ENCODE measurements at regions not wholly inside any gene's neighbourhood (a gene's known extent, or its start where the extent isn't known, plus 50 kb on each side); places are given as distances from the start of the nearest gene placed in this dataset.

DNA sequence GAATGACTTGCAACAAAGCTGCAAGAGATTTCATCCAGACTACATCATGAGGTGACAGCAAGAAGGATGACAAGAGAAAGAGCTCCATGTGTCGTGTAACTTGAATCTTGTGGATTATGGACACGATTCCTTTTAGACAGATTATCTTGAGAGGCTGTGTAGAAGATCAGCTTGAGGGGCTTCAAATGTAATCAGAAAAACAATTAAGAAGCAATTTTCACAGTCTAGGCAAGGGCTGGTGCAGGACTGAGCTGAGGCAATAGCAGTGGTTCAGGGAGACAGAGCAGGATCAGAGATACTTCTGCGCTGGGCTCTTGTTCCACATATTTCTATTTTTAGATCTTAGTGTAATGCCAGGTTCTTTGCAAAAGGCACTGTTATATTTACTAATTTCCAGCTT lies 253.0 kb upstream of the COBL start:
- TF ChIP-seq, protein P1, sequence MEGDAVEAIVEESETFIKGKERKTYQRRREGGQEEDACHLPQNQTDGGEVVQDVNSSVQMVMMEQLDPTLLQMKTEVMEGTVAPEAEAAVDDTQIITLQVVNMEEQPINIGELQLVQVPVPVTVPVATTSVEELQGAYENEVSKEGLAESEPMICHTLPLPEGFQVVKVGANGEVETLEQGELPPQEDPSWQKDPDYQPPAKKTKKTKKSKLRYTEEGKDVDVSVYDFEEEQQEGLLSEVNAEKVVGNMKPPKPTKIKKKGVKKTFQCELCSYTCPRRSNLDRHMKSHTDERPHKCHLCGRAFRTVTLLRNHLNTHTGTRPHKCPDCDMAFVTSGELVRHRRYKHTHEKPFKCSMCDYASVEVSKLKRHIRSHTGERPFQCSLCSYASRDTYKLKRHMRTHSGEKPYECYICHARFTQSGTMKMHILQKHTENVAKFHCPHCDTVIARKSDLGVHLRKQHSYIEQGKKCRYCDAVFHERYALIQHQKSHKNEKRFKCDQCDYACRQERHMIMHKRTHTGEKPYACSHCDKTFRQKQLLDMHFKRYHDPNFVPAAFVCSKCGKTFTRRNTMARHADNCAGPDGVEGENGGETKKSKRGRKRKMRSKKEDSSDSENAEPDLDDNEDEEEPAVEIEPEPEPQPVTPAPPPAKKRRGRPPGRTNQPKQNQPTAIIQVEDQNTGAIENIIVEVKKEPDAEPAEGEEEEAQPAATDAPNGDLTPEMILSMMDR (tag by site-specific recombination; IDR thresholded peaks at IDR 0.05) = no peak
- TF ChIP-seq, protein P2, sequence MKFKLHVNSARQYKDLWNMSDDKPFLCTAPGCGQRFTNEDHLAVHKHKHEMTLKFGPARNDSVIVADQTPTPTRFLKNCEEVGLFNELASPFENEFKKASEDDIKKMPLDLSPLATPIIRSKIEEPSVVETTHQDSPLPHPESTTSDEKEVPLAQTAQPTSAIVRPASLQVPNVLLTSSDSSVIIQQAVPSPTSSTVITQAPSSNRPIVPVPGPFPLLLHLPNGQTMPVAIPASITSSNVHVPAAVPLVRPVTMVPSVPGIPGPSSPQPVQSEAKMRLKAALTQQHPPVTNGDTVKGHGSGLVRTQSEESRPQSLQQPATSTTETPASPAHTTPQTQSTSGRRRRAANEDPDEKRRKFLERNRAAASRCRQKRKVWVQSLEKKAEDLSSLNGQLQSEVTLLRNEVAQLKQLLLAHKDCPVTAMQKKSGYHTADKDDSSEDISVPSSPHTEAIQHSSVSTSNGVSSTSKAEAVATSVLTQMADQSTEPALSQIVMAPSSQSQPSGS (tag by site-specific recombination; IDR thresholded peaks at IDR 0.05; ENCODE audit: low read depth) = no peak
- TF ChIP-seq, protein P3, sequence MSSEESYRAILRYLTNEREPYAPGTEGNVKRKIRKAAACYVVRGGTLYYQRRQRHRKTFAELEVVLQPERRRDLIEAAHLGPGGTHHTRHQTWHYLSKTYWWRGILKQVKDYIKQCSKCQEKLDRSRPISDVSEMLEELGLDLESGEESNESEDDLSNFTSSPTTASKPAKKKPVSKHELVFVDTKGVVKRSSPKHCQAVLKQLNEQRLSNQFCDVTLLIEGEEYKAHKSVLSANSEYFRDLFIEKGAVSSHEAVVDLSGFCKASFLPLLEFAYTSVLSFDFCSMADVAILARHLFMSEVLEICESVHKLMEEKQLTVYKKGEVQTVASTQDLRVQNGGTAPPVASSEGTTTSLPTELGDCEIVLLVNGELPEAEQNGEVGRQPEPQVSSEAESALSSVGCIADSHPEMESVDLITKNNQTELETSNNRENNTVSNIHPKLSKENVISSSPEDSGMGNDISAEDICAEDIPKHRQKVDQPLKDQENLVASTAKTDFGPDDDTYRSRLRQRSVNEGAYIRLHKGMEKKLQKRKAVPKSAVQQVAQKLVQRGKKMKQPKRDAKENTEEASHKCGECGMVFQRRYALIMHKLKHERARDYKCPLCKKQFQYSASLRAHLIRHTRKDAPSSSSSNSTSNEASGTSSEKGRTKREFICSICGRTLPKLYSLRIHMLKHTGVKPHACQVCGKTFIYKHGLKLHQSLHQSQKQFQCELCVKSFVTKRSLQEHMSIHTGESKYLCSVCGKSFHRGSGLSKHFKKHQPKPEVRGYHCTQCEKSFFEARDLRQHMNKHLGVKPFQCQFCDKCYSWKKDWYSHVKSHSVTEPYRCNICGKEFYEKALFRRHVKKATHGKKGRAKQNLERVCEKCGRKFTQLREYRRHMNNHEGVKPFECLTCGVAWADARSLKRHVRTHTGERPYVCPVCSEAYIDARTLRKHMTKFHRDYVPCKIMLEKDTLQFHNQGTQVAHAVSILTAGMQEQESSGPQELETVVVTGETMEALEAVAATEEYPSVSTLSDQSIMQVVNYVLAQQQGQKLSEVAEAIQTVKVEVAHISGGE (tag by site-specific recombination; conservative IDR thresholded peaks at IDR 0.05; ENCODE audit: low read depth) = no peak
- TF ChIP-seq, protein P4, sequence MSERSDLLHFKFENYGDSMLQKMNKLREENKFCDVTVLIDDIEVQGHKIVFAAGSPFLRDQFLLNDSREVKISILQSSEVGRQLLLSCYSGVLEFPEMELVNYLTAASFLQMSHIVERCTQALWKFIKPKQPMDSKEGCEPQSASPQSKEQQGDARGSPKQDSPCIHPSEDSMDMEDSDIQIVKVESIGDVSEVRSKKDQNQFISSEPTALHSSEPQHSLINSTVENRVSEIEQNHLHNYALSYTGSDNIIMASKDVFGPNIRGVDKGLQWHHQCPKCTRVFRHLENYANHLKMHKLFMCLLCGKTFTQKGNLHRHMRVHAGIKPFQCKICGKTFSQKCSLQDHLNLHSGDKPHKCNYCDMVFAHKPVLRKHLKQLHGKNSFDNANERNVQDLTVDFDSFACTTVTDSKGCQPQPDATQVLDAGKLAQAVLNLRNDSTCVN (tag by site-specific recombination; optimal IDR thresholded peaks at IDR 0.05) = no peak
- TF ChIP-seq, protein P5, sequence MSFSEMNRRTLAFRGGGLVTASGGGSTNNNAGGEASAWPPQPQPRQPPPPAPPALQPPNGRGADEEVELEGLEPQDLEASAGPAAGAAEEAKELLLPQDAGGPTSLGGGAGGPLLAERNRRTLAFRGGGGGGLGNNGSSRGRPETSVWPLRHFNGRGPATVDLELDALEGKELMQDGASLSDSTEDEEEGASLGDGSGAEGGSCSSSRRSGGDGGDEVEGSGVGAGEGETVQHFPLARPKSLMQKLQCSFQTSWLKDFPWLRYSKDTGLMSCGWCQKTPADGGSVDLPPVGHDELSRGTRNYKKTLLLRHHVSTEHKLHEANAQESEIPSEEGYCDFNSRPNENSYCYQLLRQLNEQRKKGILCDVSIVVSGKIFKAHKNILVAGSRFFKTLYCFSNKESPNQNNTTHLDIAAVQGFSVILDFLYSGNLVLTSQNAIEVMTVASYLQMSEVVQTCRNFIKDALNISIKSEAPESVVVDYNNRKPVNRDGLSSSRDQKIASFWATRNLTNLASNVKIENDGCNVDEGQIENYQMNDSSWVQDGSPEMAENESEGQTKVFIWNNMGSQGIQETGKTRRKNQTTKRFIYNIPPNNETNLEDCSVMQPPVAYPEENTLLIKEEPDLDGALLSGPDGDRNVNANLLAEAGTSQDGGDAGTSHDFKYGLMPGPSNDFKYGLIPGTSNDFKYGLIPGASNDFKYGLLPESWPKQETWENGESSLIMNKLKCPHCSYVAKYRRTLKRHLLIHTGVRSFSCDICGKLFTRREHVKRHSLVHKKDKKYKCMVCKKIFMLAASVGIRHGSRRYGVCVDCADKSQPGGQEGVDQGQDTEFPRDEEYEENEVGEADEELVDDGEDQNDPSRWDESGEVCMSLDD (tag by site-specific recombination; IDR thresholded peaks at IDR 0.05) = no peak
- TF ChIP-seq SP2 (tag by site-specific recombination; IDR thresholded peaks at IDR 0.05) (no peak), ZNF423 (tag by site-specific recombination; IDR thresholded peaks at IDR 0.05) (no peak), ZFP3 (tag by site-specific recombination; IDR thresholded peaks at IDR 0.05; ENCODE audit: low read depth) (no peak)
- TF ChIP-seq, protein P6, sequence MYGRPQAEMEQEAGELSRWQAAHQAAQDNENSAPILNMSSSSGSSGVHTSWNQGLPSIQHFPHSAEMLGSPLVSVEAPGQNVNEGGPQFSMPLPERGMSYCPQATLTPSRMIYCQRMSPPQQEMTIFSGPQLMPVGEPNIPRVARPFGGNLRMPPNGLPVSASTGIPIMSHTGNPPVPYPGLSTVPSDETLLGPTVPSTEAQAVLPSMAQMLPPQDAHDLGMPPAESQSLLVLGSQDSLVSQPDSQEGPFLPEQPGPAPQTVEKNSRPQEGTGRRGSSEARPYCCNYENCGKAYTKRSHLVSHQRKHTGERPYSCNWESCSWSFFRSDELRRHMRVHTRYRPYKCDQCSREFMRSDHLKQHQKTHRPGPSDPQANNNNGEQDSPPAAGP (tag by site-specific recombination; IDR thresholded peaks at IDR 0.05) = no peak
- TF ChIP-seq, protein P7, sequence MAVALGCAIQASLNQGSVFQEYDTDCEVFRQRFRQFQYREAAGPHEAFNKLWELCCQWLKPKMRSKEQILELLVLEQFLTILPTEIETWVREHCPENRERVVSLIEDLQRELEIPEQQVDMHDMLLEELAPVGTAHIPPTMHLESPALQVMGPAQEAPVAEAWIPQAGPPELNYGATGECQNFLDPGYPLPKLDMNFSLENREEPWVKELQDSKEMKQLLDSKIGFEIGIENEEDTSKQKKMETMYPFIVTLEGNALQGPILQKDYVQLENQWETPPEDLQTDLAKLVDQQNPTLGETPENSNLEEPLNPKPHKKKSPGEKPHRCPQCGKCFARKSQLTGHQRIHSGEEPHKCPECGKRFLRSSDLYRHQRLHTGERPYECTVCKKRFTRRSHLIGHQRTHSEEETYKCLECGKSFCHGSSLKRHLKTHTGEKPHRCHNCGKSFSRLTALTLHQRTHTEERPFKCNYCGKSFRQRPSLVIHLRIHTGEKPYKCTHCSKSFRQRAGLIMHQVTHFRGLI (tag by site-specific recombination; IDR thresholded peaks at IDR 0.05) = no peak
- TF ChIP-seq, protein P8, sequence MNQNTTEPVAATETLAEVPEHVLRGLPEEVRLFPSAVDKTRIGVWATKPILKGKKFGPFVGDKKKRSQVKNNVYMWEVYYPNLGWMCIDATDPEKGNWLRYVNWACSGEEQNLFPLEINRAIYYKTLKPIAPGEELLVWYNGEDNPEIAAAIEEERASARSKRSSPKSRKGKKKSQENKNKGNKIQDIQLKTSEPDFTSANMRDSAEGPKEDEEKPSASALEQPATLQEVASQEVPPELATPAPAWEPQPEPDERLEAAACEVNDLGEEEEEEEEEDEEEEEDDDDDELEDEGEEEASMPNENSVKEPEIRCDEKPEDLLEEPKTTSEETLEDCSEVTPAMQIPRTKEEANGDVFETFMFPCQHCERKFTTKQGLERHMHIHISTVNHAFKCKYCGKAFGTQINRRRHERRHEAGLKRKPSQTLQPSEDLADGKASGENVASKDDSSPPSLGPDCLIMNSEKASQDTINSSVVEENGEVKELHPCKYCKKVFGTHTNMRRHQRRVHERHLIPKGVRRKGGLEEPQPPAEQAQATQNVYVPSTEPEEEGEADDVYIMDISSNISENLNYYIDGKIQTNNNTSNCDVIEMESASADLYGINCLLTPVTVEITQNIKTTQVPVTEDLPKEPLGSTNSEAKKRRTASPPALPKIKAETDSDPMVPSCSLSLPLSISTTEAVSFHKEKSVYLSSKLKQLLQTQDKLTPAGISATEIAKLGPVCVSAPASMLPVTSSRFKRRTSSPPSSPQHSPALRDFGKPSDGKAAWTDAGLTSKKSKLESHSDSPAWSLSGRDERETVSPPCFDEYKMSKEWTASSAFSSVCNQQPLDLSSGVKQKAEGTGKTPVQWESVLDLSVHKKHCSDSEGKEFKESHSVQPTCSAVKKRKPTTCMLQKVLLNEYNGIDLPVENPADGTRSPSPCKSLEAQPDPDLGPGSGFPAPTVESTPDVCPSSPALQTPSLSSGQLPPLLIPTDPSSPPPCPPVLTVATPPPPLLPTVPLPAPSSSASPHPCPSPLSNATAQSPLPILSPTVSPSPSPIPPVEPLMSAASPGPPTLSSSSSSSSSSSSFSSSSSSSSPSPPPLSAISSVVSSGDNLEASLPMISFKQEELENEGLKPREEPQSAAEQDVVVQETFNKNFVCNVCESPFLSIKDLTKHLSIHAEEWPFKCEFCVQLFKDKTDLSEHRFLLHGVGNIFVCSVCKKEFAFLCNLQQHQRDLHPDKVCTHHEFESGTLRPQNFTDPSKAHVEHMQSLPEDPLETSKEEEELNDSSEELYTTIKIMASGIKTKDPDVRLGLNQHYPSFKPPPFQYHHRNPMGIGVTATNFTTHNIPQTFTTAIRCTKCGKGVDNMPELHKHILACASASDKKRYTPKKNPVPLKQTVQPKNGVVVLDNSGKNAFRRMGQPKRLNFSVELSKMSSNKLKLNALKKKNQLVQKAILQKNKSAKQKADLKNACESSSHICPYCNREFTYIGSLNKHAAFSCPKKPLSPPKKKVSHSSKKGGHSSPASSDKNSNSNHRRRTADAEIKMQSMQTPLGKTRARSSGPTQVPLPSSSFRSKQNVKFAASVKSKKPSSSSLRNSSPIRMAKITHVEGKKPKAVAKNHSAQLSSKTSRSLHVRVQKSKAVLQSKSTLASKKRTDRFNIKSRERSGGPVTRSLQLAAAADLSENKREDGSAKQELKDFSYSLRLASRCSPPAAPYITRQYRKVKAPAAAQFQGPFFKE (tag by site-specific recombination; IDR thresholded peaks at IDR 0.05; ENCODE audit: borderline replicate concordance) = no peak

Measured in HEK293 (cell line).